IMR-90 (cell line): ENCODE measurements at regions not wholly inside any gene's neighbourhood (a gene's known extent, or its start where the extent isn't known, plus 50 kb on each side); places are given as distances from the start of the nearest gene placed in this dataset.

ENCODE experiments used
- ATAC-seq: fragments of 200-7000 bp; cut with Tn5 transposase; 2 replicates; pipeline ENCODE4 v1.9.1; 2020; ENCODE audit warnings: low read depth, mild to moderate bottlenecking, moderate library complexity
- BruUV-seq: library from RNA; stranded (reverse); fragments of 400-500 nt; replicated peaks from 2 replicates; lab custom pipeline; 2021; lab: Mats Ljungman, UMichigan
- CTCF ChIA-PET: fragments of 300-600 bp; formaldehyde crosslinking; extraction: SDS; loops from one replicate; lab custom pipeline; 2021; ENCODE audit warnings: antibody characterized with exemption; lab: Yijun Ruan, JAX
- POLR2A ChIA-PET: fragments of 300-600 bp; sonication (Branson Sonifier 250); formaldehyde crosslinking; loops from one replicate; lab custom pipeline; 2022; ENCODE audit warnings: antibody characterized with exemption; ENCODE audit not compliant: unreplicated experiment; lab: Charles Lee
- DNase-seq: peaks from one replicate; pipeline ENCODE4 v3.0.0; 2013
- H2AFZ ChIP-seq: replicated peaks from 2 replicates; pipeline ENCODE3; 2013; ENCODE audit warnings: low read length, mild to moderate bottlenecking; ENCODE audit not compliant: poor library complexity
- H2AK5ac ChIP-seq: 2 replicates; pipeline ENCODE4 v1.6.1; 2013; ENCODE audit warnings: low read depth, low read length, inconsistent platforms
- H2AK9ac ChIP-seq: replicated peaks from 2 replicates; pipeline ENCODE3; 2013; ENCODE audit warnings: mild to moderate bottlenecking, low read depth, low read length, moderate library complexity; ENCODE audit not compliant: poor library complexity
- H2BK120ac ChIP-seq: 2 replicates; pipeline ENCODE4 v1.6.1; 2013; ENCODE audit warnings: low read depth, low read length, inconsistent platforms
- H2BK15ac ChIP-seq: 3 replicates; pipeline ENCODE4 v1.6.1; 2013; ENCODE audit warnings: low read depth, low read length, inconsistent platforms
- H2BK20ac ChIP-seq: 2 replicates; pipeline ENCODE4 v1.6.1; 2013; ENCODE audit warnings: low read depth, mild to moderate bottlenecking, inconsistent platforms, low read length, moderate library complexity
- H2BK5ac ChIP-seq: 2 replicates; pipeline ENCODE4 v1.6.1; 2013; ENCODE audit warnings: mild to moderate bottlenecking, low read depth, low read length, inconsistent platforms; ENCODE audit not compliant: poor library complexity, severe bottlenecking
- H3K14ac ChIP-seq: replicated peaks from 2 replicates; pipeline ENCODE4 v1.6.1; 2013; ENCODE audit warnings: low read depth, low read length, inconsistent platforms
- H3K18ac ChIP-seq: 2 replicates; pipeline ENCODE4 v1.6.1; 2013; ENCODE audit warnings: low read depth, low read length, control low read depth
- H3K23ac ChIP-seq: 2 replicates; pipeline ENCODE4 v1.6.1; 2013; ENCODE audit warnings: low read depth, low read length, inconsistent platforms
- H3K27ac ChIP-seq: 2 replicates; pipeline ENCODE4 v1.5.1; 2013; ENCODE audit warnings: mild to moderate bottlenecking, control low read depth, low read length; ENCODE audit not compliant: insufficient read depth
- H3K27me3 ChIP-seq: 2 replicates; pipeline ENCODE4 v1.6.1; 2013; ENCODE audit warnings: low read length; ENCODE audit not compliant: control insufficient read depth, insufficient read depth
- H3K36me3 ChIP-seq: 2 replicates; pipeline ENCODE4 v1.6.1; 2013; ENCODE audit warnings: low read length, mixed read lengths; ENCODE audit not compliant: control insufficient read depth, insufficient read depth
- H3K4ac ChIP-seq: 2 replicates; pipeline ENCODE4 v1.6.1; 2013; ENCODE audit warnings: low read depth, low read length, inconsistent platforms
- H3K4me1 ChIP-seq: 2 replicates; pipeline ENCODE4 v1.6.1; 2013; ENCODE audit warnings: low read length, mixed read lengths; ENCODE audit not compliant: control insufficient read depth, insufficient read depth
- H3K4me2 ChIP-seq: 2 replicates; pipeline ENCODE4 v1.6.1; 2013; ENCODE audit warnings: low read depth, mild to moderate bottlenecking, control low read depth, low read length, moderate library complexity
- H3K4me3 ChIP-seq: 2 replicates; pipeline ENCODE4 v1.5.1; 2013; ENCODE audit warnings: low read depth, mild to moderate bottlenecking, control low read depth, low read length, moderate library complexity; ENCODE audit not compliant: insufficient read depth
- H3K56ac ChIP-seq: 2 replicates; pipeline ENCODE4 v1.6.1; 2013; ENCODE audit warnings: low read length, inconsistent platforms; ENCODE audit not compliant: insufficient read depth; ENCODE audit errors: extremely low read depth
- H3K79me1 ChIP-seq, 2 experiments: 2 replicates each; pipeline ENCODE4 v1.6.1; 2013; ENCODE audit warnings: low read length in 2 of 2, inconsistent platforms in 1 of 2, low read depth in 1 of 2
- H3K9ac ChIP-seq: 2 replicates; pipeline ENCODE4 v1.6.1; 2013; ENCODE audit warnings: low read depth, low read length, control low read depth
- H3K9me1 ChIP-seq: 2 replicates; pipeline ENCODE4 v1.6.1; 2013; ENCODE audit warnings: low read length, inconsistent platforms; ENCODE audit not compliant: insufficient read depth
- H3K9me3 ChIP-seq: 2 replicates; pipeline ENCODE4 v1.6.1; 2013; ENCODE audit warnings: low read length; ENCODE audit not compliant: control insufficient read depth, insufficient read depth
- H4K20me1 ChIP-seq: 2 replicates; pipeline ENCODE4 v1.6.1; 2013; ENCODE audit warnings: low read length, inconsistent platforms; ENCODE audit not compliant: insufficient read depth
- H4K5ac ChIP-seq: 2 replicates; pipeline ENCODE4 v1.6.1; 2013; ENCODE audit warnings: mild to moderate bottlenecking, low read depth, low read length, control low read depth
- H4K8ac ChIP-seq, 2 experiments: 2 replicates each; pipeline ENCODE4 v1.6.1; 2013; ENCODE audit warnings: low read depth in 2 of 2, low read length in 2 of 2, control low read depth in 1 of 2, inconsistent platforms in 1 of 2
- H4K91ac ChIP-seq: 2 replicates; pipeline ENCODE4 v1.6.1; 2013; ENCODE audit warnings: low read depth, low read length, inconsistent platforms; ENCODE audit not compliant: insufficient read depth
- WGBS, 2 experiments: methylation state at CpG; one replicate each; pipeline versions ENCODE4 v1.1.5 to v1.1.7; 2013; ENCODE audit warnings: missing lambda C conversion rate in 2 of 2; ENCODE audit not compliant: insufficient read length in 1 of 2; ENCODE audit errors: extremely low coverage in 2 of 2; 5-methylcytosine and 5-hydroxymethylcytosine counted together
- dilution Hi-C: fragments of 300-500 bp; cut with HindIII; formaldehyde crosslinking; loops from one replicate; pipeline ENCODE4 v1.14.3; 2018; ENCODE audit warnings: low sequenced_read_pairs; ENCODE audit not compliant: unreplicated experiment
- in situ Hi-C: fragments of 300-500 bp; cut with MboI; formaldehyde crosslinking; loops from 3 replicates; pipeline ENCODE4 v1.14.3; 2019; ENCODE audit warnings: low sequenced_read_pairs, inconsistent platforms, mixed read lengths
- intact Hi-C: fragments of 100-400 bp; cut with micrococcal nuclease; formaldehyde crosslinking; loops from 2 replicates; pipeline ENCODE4 v1.10.0; 2022
- TF ChIP-seq, protein P1 (sequence below): fragments of 150-350 bp; IDR thresholded peaks from 2 replicates; pipeline ENCODE4 v1.6.1; 2016; ENCODE audit warnings: low read depth, mild to moderate bottlenecking, low read length, moderate library complexity, borderline replicate concordance
- TF ChIP-seq, protein P2 (sequence below): fragments of 150-350 bp; IDR thresholded peaks from 2 replicates; pipeline ENCODE4 v1.6.1; 2017; ENCODE audit warnings: mild to moderate bottlenecking, antibody characterized with exemption, low read length, low read depth

DNA sequence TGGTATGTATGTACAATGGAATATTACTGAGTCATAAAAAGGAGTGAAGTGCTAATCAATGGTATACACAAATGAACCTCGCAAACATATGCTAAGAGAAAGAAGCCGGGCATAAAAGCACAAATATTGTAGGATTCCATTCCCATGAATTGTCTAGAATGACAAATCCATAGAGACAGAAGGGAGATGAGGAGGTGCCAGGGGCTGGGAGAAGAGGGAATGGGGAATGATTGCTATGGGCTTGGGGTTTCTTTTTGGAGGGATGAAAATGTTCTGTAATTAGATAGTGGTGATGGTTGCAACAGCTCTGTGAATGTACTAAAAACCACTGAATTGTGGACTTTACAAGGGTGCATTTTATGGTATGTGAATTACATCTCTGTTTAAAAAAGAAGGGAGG lies 73.5 kb downstream of the GLI2 start:
- Histone ChIP-seq H2BK20ac (peak overlapping the region; percentile 32; the same call in 1 of the 2 replicates), H2AFZ (no peak overlapping the region), H3K4me2 (no peak overlapping the region), H3K23ac (no peak overlapping the region), H3K56ac (no peak overlapping the region), H3K9me3 (no peaks in the 10 kb centered on the region), H3K9me1 (peaks cover 30% of the 10 kb centered on the region), H3K4me3 (no peak overlapping the region), H3K4ac (no peak overlapping the region), H4K91ac (no peak overlapping the region), H3K79me1 (peaks cover 43 to 98% of the 10 kb centered on the region in 2 experiments), H4K8ac (no peak overlapping the region), H3K4me1 (peaks cover 17% of the 10 kb centered on the region), H3K14ac (no peak overlapping the region), H3K27ac (no peak overlapping the region), H4K5ac (no peak overlapping the region), H2BK120ac (no peak overlapping the region), H2AK9ac (no peak overlapping the region), H2AK5ac (no peak overlapping the region), H4K20me1 (peaks cover 82% of the 10 kb centered on the region), H3K9ac (no peak overlapping the region), H2BK15ac (no peak overlapping the region), H3K18ac (no peak overlapping the region), H2BK5ac (peak overlapping the region; percentile 39), H3K36me3 (peaks cover 35% of the 10 kb centered on the region), H3K27me3 (no peaks in the 10 kb centered on the region)
- in situ Hi-C loops, result loop anchor here (25.0 kb wide), 1 partner anchor 472 kb away; the partner anchor contains the start of gene INHBB
- no TSS peak for BruUV-seq
- intact Hi-C loops, result no loop called here
- dilution Hi-C loops, result no loop called here
- ChIA-PET CTCF (no interaction called here), POLR2A (no interaction called here)
- peak; percentile 60 for ATAC-seq
- peak; percentile 54 for DNase-seq
- no CpG with 5 or more reads among the region's 2 CpGs for WGBS, 2 experiments
- TF ChIP-seq, protein P1, sequence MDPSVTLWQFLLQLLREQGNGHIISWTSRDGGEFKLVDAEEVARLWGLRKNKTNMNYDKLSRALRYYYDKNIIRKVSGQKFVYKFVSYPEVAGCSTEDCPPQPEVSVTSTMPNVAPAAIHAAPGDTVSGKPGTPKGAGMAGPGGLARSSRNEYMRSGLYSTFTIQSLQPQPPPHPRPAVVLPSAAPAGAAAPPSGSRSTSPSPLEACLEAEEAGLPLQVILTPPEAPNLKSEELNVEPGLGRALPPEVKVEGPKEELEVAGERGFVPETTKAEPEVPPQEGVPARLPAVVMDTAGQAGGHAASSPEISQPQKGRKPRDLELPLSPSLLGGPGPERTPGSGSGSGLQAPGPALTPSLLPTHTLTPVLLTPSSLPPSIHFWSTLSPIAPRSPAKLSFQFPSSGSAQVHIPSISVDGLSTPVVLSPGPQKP, result no peak
- TF ChIP-seq, protein P2, sequence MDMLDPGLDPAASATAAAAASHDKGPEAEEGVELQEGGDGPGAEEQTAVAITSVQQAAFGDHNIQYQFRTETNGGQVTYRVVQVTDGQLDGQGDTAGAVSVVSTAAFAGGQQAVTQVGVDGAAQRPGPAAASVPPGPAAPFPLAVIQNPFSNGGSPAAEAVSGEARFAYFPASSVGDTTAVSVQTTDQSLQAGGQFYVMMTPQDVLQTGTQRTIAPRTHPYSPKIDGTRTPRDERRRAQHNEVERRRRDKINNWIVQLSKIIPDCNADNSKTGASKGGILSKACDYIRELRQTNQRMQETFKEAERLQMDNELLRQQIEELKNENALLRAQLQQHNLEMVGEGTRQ, result 0 out of 2 replicates have a peak, but pooled peaks have one; percentile 5
